ENCODE measurements at regions not wholly inside any gene's neighbourhood (a gene's known extent, or its start where the extent isn't known, plus 50 kb on each side); places are given as distances from the start of the nearest gene placed in this dataset.

GRCh38 chr2:239697399-239698164, 296.8 kb upstream of the HDAC4 start:
- DNase-seq (ENCODE audit: low spot score): no peak
- no peak overlapping the region for H3K4me3 Mint-ChIP-seq
- Histone ChIP-seq H3K79me2 (replicated peaks; ENCODE audit: insufficient read depth) (no peaks in the 10 kb centered on the region), H3K4me1 (ENCODE audit: insufficient read depth) (no peaks in the 10 kb centered on the region), H2AFZ (0 out of 2 replicates have a peak overlapping the region, but pooled peaks have one; percentile 81), H4K20me1 (replicated peaks; ENCODE audit: insufficient read depth) (no peaks in the 10 kb centered on the region), H3K27me3 (ENCODE audit: insufficient read depth) (no peaks in the 10 kb centered on the region), H3K4me3 (no peak overlapping the region), H3K27ac (ENCODE audit: low read depth) (no peak overlapping the region), H3K9me2 (ENCODE audit: insufficient read depth) (peaks cover 6% of the 10 kb centered on the region; the same call in 1 of the 2 replicates), H3F3A (replicated peaks; ENCODE audit: low read depth) (no peaks in the 10 kb centered on the region), H3K36me3 (ENCODE audit: insufficient read depth) (no peaks in the 10 kb centered on the region), H3K4me2 (no peak overlapping the region)
- H3K9me3 Mint-ChIP-seq: no peaks in the 10 kb centered on the region
- H3K27ac Mint-ChIP-seq: no peak overlapping the region
- H3K36me3 Mint-ChIP-seq (ENCODE audit: low read depth): no peaks in the 10 kb centered on the region
- peaks cover 2% of the 10 kb centered on the region for H3K27me3 Mint-ChIP-seq (ENCODE audit: insufficient read depth, low read depth, poor library complexity)
- peak; percentile 63 for ATAC-seq
- TF ChIP-seq NANOG (IDR thresholded peaks at IDR 0.05; ENCODE audit: borderline replicate concordance): no peak
- no peak for TF ChIP-seq ZNF114 (CRISPR knock-in tag; IDR thresholded peaks at IDR 0.05)
- TF ChIP-seq POLR2AphosphoS5 (IDR thresholded peaks at IDR 0.05; ENCODE audit: low read depth): no peak
- no peak for TF ChIP-seq ZNF331 (CRISPR knock-in tag; IDR thresholded peaks at IDR 0.05; ENCODE audit: low read depth)
- TF ChIP-seq EZH2phosphoT487 (IDR thresholded peaks at IDR 0.05; ENCODE audit: unreplicated experiment): no peak
- TF ChIP-seq JUNB (IDR thresholded peaks at IDR 0.05; ENCODE audit: unreplicated experiment): no peak
- no peak for TF ChIP-seq EZH2 (IDR thresholded peaks at IDR 0.05; ENCODE audit: low read depth, unreplicated experiment)
- TF ChIP-seq STAT1 (IDR thresholded peaks at IDR 0.05; ENCODE audit: unreplicated experiment): no peak
- no peak for TF ChIP-seq ZNF462 (CRISPR knock-in tag; IDR thresholded peaks at IDR 0.05)
- TF ChIP-seq ETS1 (IDR thresholded peaks at IDR 0.05): no peak
- TF ChIP-seq CREB1 (CRISPR knock-in tag; IDR thresholded peaks at IDR 0.05; ENCODE audit: low read depth): no peak
- peaks cover 5% of the 10 kb centered on the region; the same call in 2 of the 3 replicates for H3K4me1 Mint-ChIP-seq
